ENCODE measurements at regions not wholly inside any gene's neighbourhood (a gene's known extent, or its start where the extent isn't known, plus 50 kb on each side); places are given as distances from the start of the nearest gene placed in this dataset.

DNA sequence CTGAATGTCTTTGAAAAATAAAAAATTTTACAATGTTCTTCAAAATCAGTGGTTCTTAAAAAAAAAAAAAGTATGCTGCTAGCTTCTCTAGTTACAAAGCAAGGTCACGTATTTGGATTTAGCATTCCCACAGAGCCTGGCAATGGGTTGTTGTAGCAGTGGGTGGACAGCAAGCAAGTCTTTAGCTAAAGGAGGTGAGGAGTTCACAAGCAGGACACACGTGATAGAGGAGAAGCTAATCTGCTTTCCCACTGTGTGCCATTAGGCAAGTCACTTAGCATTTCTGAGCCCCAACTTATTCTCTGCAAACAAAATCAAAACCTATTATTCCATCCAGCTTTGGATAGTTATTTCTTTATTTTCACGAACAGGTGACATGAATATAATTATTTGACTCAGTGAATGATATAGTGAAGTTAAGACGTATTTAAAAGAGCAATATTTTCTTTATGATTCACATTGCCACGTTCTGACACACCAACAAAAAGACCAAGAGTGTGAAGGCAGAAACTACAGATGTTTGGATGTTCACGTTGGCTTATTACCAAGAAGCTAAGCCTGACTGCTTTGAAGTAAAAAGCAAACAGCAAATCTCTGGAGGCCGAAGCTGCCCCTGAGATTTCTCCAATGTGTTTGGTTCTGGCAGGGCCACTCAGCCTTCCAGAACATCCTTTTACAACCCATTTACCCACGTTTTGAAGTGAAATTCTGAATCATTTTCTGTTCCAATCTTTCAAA lies 612.1 kb upstream of the CDH6 start:
- no peaks in the 10 kb centered on the region for H3K27me3 Mint-ChIP-seq
- TF ChIP-seq, protein P1, sequence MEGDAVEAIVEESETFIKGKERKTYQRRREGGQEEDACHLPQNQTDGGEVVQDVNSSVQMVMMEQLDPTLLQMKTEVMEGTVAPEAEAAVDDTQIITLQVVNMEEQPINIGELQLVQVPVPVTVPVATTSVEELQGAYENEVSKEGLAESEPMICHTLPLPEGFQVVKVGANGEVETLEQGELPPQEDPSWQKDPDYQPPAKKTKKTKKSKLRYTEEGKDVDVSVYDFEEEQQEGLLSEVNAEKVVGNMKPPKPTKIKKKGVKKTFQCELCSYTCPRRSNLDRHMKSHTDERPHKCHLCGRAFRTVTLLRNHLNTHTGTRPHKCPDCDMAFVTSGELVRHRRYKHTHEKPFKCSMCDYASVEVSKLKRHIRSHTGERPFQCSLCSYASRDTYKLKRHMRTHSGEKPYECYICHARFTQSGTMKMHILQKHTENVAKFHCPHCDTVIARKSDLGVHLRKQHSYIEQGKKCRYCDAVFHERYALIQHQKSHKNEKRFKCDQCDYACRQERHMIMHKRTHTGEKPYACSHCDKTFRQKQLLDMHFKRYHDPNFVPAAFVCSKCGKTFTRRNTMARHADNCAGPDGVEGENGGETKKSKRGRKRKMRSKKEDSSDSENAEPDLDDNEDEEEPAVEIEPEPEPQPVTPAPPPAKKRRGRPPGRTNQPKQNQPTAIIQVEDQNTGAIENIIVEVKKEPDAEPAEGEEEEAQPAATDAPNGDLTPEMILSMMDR (IDR thresholded peaks at IDR 0.05), result no peak
- DNase-seq (no peak), ATAC-seq (no peak)
- H3K36me3 Mint-ChIP-seq (ENCODE audit: low read depth), result no peaks in the 10 kb centered on the region
- H3K4me3 Mint-ChIP-seq, result no peak overlapping the region
- no peaks in the 10 kb centered on the region for H3K9me3 Mint-ChIP-seq
- ChIA-PET POLR2A (no interaction called here), CTCF (interaction anchor here (0.7 kb wide), 1 partner anchor 8 kb away, joined by 6 read pairs; no protein-coding TSS in a partner anchor)
- no peak overlapping the region for H3K27ac Mint-ChIP-seq
- intact Hi-C loops (cut with micrococcal nuclease), result no loop called here
- H3K4me1 Mint-ChIP-seq (ENCODE audit: low read depth), result no peaks in the 10 kb centered on the region

DNA sequence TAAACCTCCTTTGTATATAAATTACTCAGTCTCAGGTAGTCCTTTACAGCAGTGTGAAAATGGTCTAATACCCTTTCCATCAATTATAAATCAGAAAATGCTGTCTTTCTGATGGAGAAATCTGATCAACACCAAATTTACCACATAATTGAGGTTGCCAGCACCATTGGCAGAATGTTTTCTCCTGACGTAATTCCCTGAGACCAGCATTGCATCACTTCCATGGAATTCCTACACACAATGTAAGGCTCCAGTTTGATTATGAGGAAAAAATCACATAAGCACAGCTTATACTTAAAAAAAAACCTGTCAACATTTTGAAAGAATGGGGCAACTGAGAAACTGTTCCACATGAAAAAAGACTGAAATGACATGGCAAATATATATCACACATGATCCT lies 618.7 kb upstream of the CDH6 start:
- Mint-ChIP-seq H3K4me3 (no peak overlapping the region), H3K36me3 (ENCODE audit: low read depth) (no peaks in the 10 kb centered on the region), H3K4me1 (ENCODE audit: low read depth) (no peaks in the 10 kb centered on the region), H3K9me3 (peaks cover 5% of the 10 kb centered on the region), H3K27ac (no peak overlapping the region), H3K27me3 (no peaks in the 10 kb centered on the region)
- ATAC-seq (no peak), DNase-seq (no peak)
- POLR2A ChIA-PET, result no interaction called here
- CTCF ChIA-PET, result no interaction called here
- intact Hi-C loops (cut with micrococcal nuclease), result no loop called here
- TF ChIP-seq, protein P1 (IDR thresholded peaks at IDR 0.05), result no peak

DNA sequence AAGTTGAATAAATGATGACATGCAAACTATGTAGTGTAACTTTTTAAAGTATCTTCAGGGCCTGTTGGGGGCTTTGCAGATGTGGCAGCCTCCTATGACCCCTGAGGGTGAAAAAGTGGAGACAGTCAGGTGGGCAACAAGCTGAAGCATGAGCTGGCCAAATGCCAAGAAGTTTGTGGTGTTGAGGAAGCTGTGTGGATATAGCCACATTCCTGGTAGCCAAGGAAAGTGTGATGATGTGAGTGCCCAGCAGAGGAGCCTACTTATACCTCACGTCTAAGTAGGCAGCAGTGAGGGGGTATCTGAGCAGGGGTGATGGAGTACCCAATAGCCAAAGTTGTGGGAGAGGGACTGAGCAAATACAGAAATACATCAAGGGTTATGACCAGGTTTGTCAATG lies 621.2 kb upstream of the CDH6 start:
- POLR2A ChIA-PET, result no interaction called here
- ATAC-seq (no peak), DNase-seq (no peak)
- TF ChIP-seq, protein P1 (IDR thresholded peaks at IDR 0.05), result no peak
- CTCF ChIA-PET, result no interaction called here
- no peak overlapping the region for H3K4me3 Mint-ChIP-seq
- H3K9me3 Mint-ChIP-seq, result peaks cover 11% of the 10 kb centered on the region
- H3K27ac Mint-ChIP-seq, result no peak overlapping the region
- H3K36me3 Mint-ChIP-seq (ENCODE audit: low read depth), result no peaks in the 10 kb centered on the region
- intact Hi-C loops (cut with micrococcal nuclease), result no loop called here
- no peaks in the 10 kb centered on the region for H3K27me3 Mint-ChIP-seq
- H3K4me1 Mint-ChIP-seq (ENCODE audit: low read depth), result no peaks in the 10 kb centered on the region

DNA sequence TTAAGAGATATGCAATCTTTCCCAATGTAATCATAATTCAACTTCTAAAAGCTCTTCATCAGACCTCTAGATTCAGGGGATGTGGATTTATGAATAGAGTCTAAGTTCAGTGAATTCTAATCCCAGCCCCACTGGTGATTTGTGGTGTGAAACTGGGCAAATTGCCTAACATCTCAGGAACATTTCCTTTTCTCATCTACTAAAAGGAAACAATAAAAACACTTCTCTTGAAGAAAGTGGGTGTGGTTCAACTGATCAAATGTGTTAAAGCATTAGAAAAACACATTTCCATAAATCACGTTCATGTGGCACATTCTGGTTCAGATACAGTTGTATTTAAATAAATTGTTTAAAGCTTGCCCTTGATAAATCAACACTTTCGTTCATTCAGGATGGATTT lies 631.7 kb upstream of the CDH6 start:
- intact Hi-C loops (cut with micrococcal nuclease), result no loop called here
- no peaks in the 10 kb centered on the region for H3K36me3 Mint-ChIP-seq (ENCODE audit: low read depth)
- H3K4me3 Mint-ChIP-seq, result no peak overlapping the region
- DNase-seq, result no peak
- no peaks in the 10 kb centered on the region for H3K4me1 Mint-ChIP-seq (ENCODE audit: low read depth)
- no peak overlapping the region for H3K27ac Mint-ChIP-seq
- peaks cover 5% of the 10 kb centered on the region for H3K9me3 Mint-ChIP-seq
- no peak for ATAC-seq
- ChIA-PET CTCF (no interaction called here), POLR2A (no interaction called here)
- no peaks in the 10 kb centered on the region for H3K27me3 Mint-ChIP-seq
- TF ChIP-seq, protein P1 (IDR thresholded peaks at IDR 0.05), result no peak

DNA sequence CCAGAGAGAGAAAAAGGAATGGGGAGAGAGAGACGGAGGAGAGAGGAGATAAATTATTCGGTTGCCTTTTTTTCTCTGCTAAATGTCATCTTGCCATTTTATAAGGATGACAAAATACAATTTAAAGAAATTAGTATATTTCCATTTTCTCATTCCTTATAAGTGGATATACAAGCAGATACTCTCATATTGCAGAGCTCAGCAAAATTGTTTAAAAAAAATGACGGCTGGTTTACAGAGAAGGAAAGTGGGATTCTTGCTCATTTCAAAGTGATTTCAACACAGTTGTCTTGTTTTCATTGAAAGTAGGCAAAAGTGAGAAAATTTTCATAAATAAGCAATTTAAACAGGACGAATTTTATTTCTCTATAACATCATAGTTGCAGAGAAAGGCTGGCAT lies 641.9 kb upstream of the CDH6 start:
- Mint-ChIP-seq H3K4me1 (ENCODE audit: low read depth) (no peaks in the 10 kb centered on the region), H3K36me3 (ENCODE audit: low read depth) (no peaks in the 10 kb centered on the region), H3K9me3 (peaks cover 4% of the 10 kb centered on the region), H3K4me3 (no peak overlapping the region), H3K27ac (no peak overlapping the region), H3K27me3 (no peaks in the 10 kb centered on the region)
- TF ChIP-seq, protein P1 (IDR thresholded peaks at IDR 0.05), result no peak
- DNase-seq, result no peak
- ChIA-PET POLR2A (no interaction called here), CTCF (no interaction called here)
- no peak for ATAC-seq
- intact Hi-C loops (cut with micrococcal nuclease), result no loop called here
